HEK293T (cell line): ENCODE measurements at regions not wholly inside any gene's neighbourhood (a gene's known extent, or its start where the extent isn't known, plus 50 kb on each side); places are given as distances from the start of the nearest gene placed in this dataset.

Experiments used
- CTCF ChIA-PET: fragments of 350-600 bp; formaldehyde crosslinking; extraction: SDS; loops from one replicate; lab custom pipeline; 2021; ENCODE audit warnings: antibody characterized with exemption, inconsistent platforms; lab: Yijun Ruan, JAX
- POLR2A ChIA-PET: fragments of 350-600 bp; formaldehyde crosslinking; extraction: SDS; loops from one replicate; lab custom pipeline; 2020; ENCODE audit warnings: antibody characterized with exemption, inconsistent platforms; lab: Yijun Ruan, JAX
- DNase-seq: peaks from one replicate; pipeline ENCODE4 v3.0.0; 2012; ENCODE audit warnings: mixed read lengths; ENCODE audit errors: extremely low spot score
- ARNT ChIP-seq: fragments of 450-650 bp; IDR thresholded peaks from 2 replicates; pipeline ENCODE4 v1.6.1; 2017; ENCODE audit warnings: mild to moderate bottlenecking
- BHLHE40 ChIP-seq: fragments of 450-650 bp; IDR thresholded peaks from 2 replicates; pipeline ENCODE4 v1.6.1; 2016; ENCODE audit warnings: mild to moderate bottlenecking, moderate library complexity, borderline replicate concordance
- CTBP1 ChIP-seq: fragments of 450-650 bp; IDR thresholded peaks from 2 replicates; pipeline ENCODE4 v1.6.1; 2016; ENCODE audit warnings: borderline replicate concordance
- ELF4 ChIP-seq: fragments of 450-650 bp; IDR thresholded peaks from 2 replicates; pipeline ENCODE4 v1.6.1; 2017; ENCODE audit warnings: antibody characterized with exemption
- FOXA1 ChIP-seq: fragments of 450-650 bp; IDR thresholded peaks from 2 replicates; pipeline ENCODE4 v1.6.1; 2016; ENCODE audit warnings: mild to moderate bottlenecking
- FOXK2 ChIP-seq: fragments of 450-650 bp; IDR thresholded peaks from 2 replicates; pipeline ENCODE4 v1.6.1; 2016; ENCODE audit warnings: mild to moderate bottlenecking
- FOXM1 ChIP-seq: fragments of 450-650 bp; IDR thresholded peaks from 2 replicates; pipeline ENCODE4 v1.6.1; 2017; ENCODE audit warnings: mild to moderate bottlenecking, borderline replicate concordance
- HDGF ChIP-seq: fragments of 450-650 bp; IDR thresholded peaks from 2 replicates; pipeline ENCODE4 v1.6.1; 2017; ENCODE audit warnings: antibody characterized with exemption, borderline replicate concordance
- L3MBTL2 ChIP-seq: fragments of 450-650 bp; conservative IDR thresholded peaks from 2 replicates; pipeline ENCODE4 v1.6.1; 2016; ENCODE audit warnings: mild to moderate bottlenecking
- LEF1 ChIP-seq: fragments of 450-650 bp; IDR thresholded peaks from 2 replicates; pipeline ENCODE4 v1.6.1; 2017; ENCODE audit warnings: mild to moderate bottlenecking, borderline replicate concordance
- NFRKB ChIP-seq: fragments of 450-650 bp; IDR thresholded peaks from 2 replicates; pipeline ENCODE4 v1.6.1; 2016; ENCODE audit warnings: mild to moderate bottlenecking, moderate library complexity
- PKNOX1 ChIP-seq: fragments of 450-650 bp; IDR thresholded peaks from 2 replicates; pipeline ENCODE4 v1.6.1; 2016
- SP1 ChIP-seq: fragments of 450-650 bp; IDR thresholded peaks from 2 replicates; pipeline ENCODE4 v1.6.1; 2017
- SUZ12 ChIP-seq: fragments of 450-650 bp; IDR thresholded peaks from 2 replicates; pipeline ENCODE4 v1.6.1; 2016; ENCODE audit warnings: mild to moderate bottlenecking
- TARDBP ChIP-seq: fragments of 450-650 bp; IDR thresholded peaks from 2 replicates; pipeline ENCODE4 v1.6.1; 2016
- ZNF384 ChIP-seq: fragments of 450-650 bp; IDR thresholded peaks from 2 replicates; pipeline ENCODE4 v1.6.1; 2016

- POLR2A ChIA-PET, result no interaction called here
- CTCF ChIA-PET, result no interaction called here
- no peak for DNase-seq
Measured at GRCh38 chr5:119833176-119833575, 203.8 kb downstream of the FAM170A start.

GRCh38 chr5:119840175-119840574 lies 210.8 kb downstream of the FAM170A start:
- ChIA-PET POLR2A (no interaction called here), CTCF (no interaction called here)
- TF ChIP-seq CTBP1 (no peak), FOXA1 (no peak), PKNOX1 (no peak), L3MBTL2 (no peak), ZNF384 (no peak), ARNT (no peak), TARDBP (no peak), ELF4 (no peak), NFRKB (no peak), BHLHE40 (no peak)
- no peak for DNase-seq

More at GRCh38 chr5:119833176-119833575, 203.8 kb downstream of the FAM170A start:
- TF ChIP-seq FOXM1 (no peak), CTBP1 (no peak), TARDBP (no peak), FOXA1 (no peak), PKNOX1 (no peak), BHLHE40 (no peak), HDGF (no peak), SP1 (no peak), ARNT (no peak)

- no peak for DNase-seq
- POLR2A ChIA-PET, result no interaction called here
- TF ChIP-seq L3MBTL2, result no peak
- TF ChIP-seq ARNT, result no peak
- no peak for TF ChIP-seq BHLHE40
- no peak for TF ChIP-seq HDGF
- TF ChIP-seq SUZ12, result no peak
- TF ChIP-seq LEF1, result no peak
- TF ChIP-seq NFRKB, result no peak
- no peak for TF ChIP-seq TARDBP
- no peak for TF ChIP-seq PKNOX1
- TF ChIP-seq SP1, result no peak
- no peak for TF ChIP-seq FOXA1
- no peak for TF ChIP-seq ELF4
- no peak for TF ChIP-seq ZNF384
- TF ChIP-seq FOXK2, result no peak
- CTCF ChIA-PET, result no interaction called here
Measured at GRCh38 chr5:119852140-119852539, 222.8 kb downstream of the FAM170A start.

- no peak for DNase-seq
- CTCF ChIA-PET, result no interaction called here
- POLR2A ChIA-PET, result no interaction called here
- no peak for TF ChIP-seq ELF4
Measured at GRCh38 chr5:119860463-119860862, 231.1 kb downstream of the FAM170A start.

- CTCF ChIA-PET, result no interaction called here
- no peak for DNase-seq
- TF ChIP-seq BHLHE40 (no peak), FOXA1 (no peak), SP1 (no peak), LEF1 (no peak), ZNF384 (no peak), NFRKB (no peak), ELF4 (no peak), L3MBTL2 (no peak), ARNT (no peak), SUZ12 (no peak), HDGF (no peak)
- POLR2A ChIA-PET, result no interaction called here
Measured at GRCh38 chr5:119862619-119863018, 233.3 kb downstream of the FAM170A start.

GRCh38 chr5:119864286-119864685 lies 234.9 kb downstream of the FAM170A start:
- POLR2A ChIA-PET, result no interaction called here
- CTCF ChIA-PET, result no interaction called here
- no peak for TF ChIP-seq SP1
- no peak for TF ChIP-seq ELF4
- TF ChIP-seq FOXA1, result no peak
- no peak for TF ChIP-seq ARNT
- no peak for TF ChIP-seq HDGF
- no peak for TF ChIP-seq CTBP1
- no peak for TF ChIP-seq L3MBTL2
- no peak for TF ChIP-seq NFRKB
- no peak for TF ChIP-seq SUZ12
- no peak for TF ChIP-seq FOXM1
- TF ChIP-seq BHLHE40, result no peak
- no peak for TF ChIP-seq PKNOX1
- TF ChIP-seq ZNF384, result no peak
- TF ChIP-seq FOXK2, result no peak
- no peak for DNase-seq

- TF ChIP-seq HDGF, result no peak
- no peak for TF ChIP-seq BHLHE40
- ChIA-PET POLR2A (no interaction called here), CTCF (no interaction called here)
- DNase-seq, result no peak
Measured at GRCh38 chr5:119873611-119874010, 244.3 kb downstream of the FAM170A start.
